ENCODE measurements at regions not wholly inside any gene's neighbourhood (a gene's known extent, or its start where the extent isn't known, plus 50 kb on each side); places are given as distances from the start of the nearest gene placed in this dataset.

- TF ChIP-seq CHD2 (IDR thresholded peaks at IDR 0.05; ENCODE audit: low read length, partially characterized antibody), result no peak
- TF ChIP-seq RXRA (IDR thresholded peaks at IDR 0.05; ENCODE audit: borderline replicate concordance, low read depth), result no peak
- TF ChIP-seq EZH2phosphoT487 (IDR thresholded peaks at IDR 0.05; ENCODE audit: borderline replicate concordance, low read depth), result no peak
- TF ChIP-seq, protein P1, sequence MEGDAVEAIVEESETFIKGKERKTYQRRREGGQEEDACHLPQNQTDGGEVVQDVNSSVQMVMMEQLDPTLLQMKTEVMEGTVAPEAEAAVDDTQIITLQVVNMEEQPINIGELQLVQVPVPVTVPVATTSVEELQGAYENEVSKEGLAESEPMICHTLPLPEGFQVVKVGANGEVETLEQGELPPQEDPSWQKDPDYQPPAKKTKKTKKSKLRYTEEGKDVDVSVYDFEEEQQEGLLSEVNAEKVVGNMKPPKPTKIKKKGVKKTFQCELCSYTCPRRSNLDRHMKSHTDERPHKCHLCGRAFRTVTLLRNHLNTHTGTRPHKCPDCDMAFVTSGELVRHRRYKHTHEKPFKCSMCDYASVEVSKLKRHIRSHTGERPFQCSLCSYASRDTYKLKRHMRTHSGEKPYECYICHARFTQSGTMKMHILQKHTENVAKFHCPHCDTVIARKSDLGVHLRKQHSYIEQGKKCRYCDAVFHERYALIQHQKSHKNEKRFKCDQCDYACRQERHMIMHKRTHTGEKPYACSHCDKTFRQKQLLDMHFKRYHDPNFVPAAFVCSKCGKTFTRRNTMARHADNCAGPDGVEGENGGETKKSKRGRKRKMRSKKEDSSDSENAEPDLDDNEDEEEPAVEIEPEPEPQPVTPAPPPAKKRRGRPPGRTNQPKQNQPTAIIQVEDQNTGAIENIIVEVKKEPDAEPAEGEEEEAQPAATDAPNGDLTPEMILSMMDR (IDR thresholded peaks at IDR 0.05), result no peak
- TF ChIP-seq, protein P2, sequence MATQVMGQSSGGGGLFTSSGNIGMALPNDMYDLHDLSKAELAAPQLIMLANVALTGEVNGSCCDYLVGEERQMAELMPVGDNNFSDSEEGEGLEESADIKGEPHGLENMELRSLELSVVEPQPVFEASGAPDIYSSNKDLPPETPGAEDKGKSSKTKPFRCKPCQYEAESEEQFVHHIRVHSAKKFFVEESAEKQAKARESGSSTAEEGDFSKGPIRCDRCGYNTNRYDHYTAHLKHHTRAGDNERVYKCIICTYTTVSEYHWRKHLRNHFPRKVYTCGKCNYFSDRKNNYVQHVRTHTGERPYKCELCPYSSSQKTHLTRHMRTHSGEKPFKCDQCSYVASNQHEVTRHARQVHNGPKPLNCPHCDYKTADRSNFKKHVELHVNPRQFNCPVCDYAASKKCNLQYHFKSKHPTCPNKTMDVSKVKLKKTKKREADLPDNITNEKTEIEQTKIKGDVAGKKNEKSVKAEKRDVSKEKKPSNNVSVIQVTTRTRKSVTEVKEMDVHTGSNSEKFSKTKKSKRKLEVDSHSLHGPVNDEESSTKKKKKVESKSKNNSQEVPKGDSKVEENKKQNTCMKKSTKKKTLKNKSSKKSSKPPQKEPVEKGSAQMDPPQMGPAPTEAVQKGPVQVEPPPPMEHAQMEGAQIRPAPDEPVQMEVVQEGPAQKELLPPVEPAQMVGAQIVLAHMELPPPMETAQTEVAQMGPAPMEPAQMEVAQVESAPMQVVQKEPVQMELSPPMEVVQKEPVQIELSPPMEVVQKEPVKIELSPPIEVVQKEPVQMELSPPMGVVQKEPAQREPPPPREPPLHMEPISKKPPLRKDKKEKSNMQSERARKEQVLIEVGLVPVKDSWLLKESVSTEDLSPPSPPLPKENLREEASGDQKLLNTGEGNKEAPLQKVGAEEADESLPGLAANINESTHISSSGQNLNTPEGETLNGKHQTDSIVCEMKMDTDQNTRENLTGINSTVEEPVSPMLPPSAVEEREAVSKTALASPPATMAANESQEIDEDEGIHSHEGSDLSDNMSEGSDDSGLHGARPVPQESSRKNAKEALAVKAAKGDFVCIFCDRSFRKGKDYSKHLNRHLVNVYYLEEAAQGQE (IDR thresholded peaks at IDR 0.05; ENCODE audit: low read depth, low read length), result no peak
- TF ChIP-seq POLR2AphosphoS5 (IDR thresholded peaks at IDR 0.05; ENCODE audit: low read depth, low read length), result no peak
- no peak for TF ChIP-seq YY1 (IDR thresholded peaks at IDR 0.05; ENCODE audit: low read depth)
- no peak for TF ChIP-seq TEAD4 (IDR thresholded peaks at IDR 0.05; ENCODE audit: borderline replicate concordance, insufficient read depth)
- no peak for TF ChIP-seq SMC3 (IDR thresholded peaks at IDR 0.05; ENCODE audit: low read depth, low read length)
- no peak for TF ChIP-seq GATA2 (CRISPR knock-in tag; IDR thresholded peaks at IDR 0.05)
- TF ChIP-seq EP300 (IDR thresholded peaks at IDR 0.05; ENCODE audit: borderline replicate concordance in 1 of 2, low read depth in 1 of 2, low read length in 1 of 2), result no peak
- TF ChIP-seq, protein P3, sequence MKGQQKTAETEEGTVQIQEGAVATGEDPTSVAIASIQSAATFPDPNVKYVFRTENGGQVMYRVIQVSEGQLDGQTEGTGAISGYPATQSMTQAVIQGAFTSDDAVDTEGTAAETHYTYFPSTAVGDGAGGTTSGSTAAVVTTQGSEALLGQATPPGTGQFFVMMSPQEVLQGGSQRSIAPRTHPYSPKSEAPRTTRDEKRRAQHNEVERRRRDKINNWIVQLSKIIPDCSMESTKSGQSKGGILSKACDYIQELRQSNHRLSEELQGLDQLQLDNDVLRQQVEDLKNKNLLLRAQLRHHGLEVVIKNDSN (IDR thresholded peaks at IDR 0.05; ENCODE audit: borderline replicate concordance, low read depth), result no peak
Observed at GRCh38 chr14:40855343-40855742, 751.3 kb upstream of the LRFN5 start.
